Stimulated activated CD8-positive, alpha-beta memory T cell treated with anti-CD3 and anti-CD28 coated beads, Interleukin-7, amount 100 ng/mL, for 1 hour (primary cell): ENCODE measurements at regions not wholly inside any gene's neighbourhood (a gene's known extent, or its start where the extent isn't known, plus 50 kb on each side); places are given as distances from the start of the nearest gene placed in this dataset.

Experiments
- DNase-seq, 2 donors: peaks; one replicate each; pipeline ENCODE4 v3.0.0-alpha.2; 2020; ENCODE audit warnings: low read depth in 2 of 2

DNA sequence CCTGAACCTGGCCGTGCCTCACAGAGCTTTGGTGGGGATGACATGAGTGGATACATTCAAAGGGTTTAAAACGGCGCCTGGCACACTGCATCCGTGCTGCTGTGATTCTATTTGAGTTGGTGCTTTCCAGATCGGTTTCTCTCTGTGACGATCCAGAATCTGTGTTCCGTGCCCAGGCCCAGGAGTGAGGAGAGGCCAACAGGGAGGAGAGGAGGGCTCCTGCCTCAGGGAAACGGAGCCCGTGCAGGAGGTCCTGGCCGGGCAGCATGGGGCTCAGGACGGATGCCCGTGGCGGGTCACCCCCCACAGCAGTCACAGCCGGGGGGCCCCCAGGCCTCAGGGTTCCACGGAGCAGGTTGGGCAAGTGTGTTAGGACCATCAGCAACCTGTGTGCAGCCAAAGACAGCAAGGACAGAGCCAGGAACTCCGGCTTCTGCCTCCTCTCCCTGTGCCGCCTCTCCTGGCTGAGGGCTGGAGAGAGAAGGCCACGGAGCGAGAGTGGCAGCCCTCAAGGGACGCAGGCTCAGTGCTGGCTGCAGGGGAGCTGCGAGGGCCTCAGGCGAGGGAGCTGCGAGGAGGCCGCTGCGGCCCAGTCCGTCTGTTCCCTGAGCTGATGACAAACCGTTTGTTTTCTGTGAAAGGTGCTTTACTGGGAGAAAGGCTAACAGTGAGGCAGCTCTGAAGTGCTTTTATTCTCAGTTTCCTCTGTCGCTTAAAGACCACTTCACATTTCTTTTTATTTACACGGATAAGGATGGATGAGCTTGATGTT, 99.3 kb downstream of the METRNL start:
- no peak for DNase-seq

GRCh38 chr17:83179374-83179773, 100.0 kb downstream of the METRNL start:
- no peak for DNase-seq

GRCh38 chr17:83179811-83180210, 100.4 kb downstream of the METRNL start:
- DNase-seq, result no peak

DNA sequence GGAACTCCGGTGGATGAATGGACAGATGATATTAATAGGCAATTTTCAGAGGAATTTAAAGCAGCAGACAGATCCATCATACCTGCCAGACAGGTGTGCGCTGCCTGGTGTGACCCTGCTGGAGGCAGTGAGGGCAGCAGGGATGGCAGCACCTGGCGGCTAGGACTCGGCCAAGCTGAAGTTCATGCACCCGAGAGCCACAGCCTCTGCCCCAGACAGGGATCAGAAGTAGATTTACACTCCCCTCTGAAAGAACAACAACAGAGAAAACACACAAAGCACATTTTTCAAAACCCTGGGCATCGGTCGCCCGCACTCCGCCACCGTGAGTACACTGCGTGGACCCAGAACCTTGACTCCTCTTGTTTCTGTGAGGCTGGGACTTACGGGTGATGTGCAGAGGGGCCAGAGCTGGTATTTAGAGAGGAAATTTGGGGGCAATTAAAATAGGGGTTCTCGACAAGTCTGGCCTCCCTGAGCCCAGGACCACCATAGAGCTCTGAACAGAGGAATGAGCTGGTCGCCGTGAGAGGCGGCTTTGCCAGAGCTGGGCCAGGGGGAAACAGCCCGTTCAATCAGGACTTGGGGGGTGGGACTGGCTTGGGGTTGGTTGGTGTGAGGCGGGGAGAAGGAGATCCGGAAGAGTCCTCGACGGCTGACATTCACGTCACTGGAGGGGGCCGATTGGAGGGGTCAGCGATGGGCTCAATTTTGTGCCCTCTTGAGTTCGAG, 101.0 kb downstream of the METRNL start:
- DNase-seq, result no peak

GRCh38 chr17:83180996-83181481, 101.6 kb downstream of the METRNL start:
- no peak for DNase-seq

DNA sequence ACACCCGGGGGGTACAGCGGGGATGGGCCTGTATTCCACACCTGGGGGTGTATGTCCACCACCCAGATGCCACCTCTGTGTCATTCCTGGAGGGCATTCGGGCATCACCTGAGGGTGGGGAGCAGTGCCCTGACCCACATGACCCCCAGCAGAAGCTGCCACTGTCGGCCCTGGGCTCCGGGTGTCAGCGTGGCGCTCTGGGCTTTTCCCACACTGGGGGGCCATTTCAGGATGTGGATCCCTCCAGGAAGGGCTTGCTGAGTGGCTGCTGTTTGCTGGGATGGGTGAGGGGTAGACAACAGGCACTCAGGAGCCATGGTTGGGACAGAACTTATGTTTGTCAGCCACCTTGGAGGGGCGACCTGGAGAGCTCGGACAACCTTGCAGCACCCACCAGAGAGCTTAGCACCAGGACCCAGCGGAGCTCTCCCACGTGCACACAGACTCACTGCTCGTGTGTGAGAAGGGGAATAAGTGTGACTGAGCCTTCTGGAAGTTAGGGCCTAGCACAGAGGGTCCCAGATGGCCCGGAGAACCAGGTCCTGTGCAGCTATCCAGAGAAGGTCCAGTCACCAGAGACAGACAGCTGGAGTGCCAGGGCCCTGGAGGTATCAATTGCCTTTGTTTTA, 102.7 kb downstream of the METRNL start:
- no peak for DNase-seq

GRCh38 chr17:83182620-83183101, 103.3 kb downstream of the METRNL start:
- no peak for DNase-seq

GRCh38 chr17:83183145-83183948, 103.9 kb downstream of the METRNL start:
- DNase-seq, result no peak

DNA sequence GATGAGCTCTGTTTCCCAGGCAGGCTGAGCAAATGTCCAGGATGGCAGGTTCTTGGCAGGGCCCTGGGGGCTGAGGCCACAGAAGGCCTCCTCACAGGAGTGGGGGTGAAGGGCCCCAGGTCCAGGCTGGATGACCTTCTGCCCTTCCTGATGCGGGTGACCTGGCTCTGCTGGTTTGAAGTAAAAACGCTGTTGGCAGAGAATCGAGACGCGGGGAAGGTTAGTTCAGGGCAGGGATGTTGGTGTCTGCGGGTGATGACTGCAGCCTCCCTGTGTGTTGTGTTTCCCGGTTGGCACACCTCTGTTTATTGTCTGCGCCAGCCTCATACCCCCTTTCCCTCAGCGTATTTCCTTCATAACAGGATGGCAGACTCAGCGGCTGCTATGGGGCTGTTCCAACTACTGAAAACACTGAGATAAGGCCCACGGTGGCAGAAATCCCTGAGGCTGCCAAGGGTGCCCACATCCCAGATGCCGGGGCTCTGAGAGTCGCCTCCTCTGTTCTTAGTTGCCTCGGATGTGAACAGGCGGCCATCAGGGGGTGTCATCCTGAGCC, 104.6 kb downstream of the METRNL start:
- no peak for DNase-seq

- no peak for DNase-seq
Measured at GRCh38 chr17:83185023-83186002, 105.9 kb downstream of the METRNL start.

DNA sequence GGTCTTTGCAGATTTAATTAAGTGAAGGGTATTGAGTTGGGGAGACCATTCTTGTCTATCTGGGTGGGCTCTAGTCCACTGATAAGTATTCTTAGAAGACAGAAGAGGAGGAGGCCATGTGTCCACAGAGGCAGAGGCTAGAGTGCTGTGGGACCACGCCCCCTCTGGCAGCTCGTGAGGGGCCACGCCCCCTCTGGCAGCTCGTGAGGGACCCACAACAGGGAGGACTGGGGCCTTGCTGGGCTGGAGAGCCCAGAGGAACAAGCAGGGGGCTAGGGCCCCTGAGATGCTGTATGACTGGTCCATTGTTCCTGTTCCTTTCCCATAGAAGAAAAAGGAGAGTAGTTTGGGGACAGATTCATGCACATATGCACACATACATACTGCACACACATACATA, 106.8 kb downstream of the METRNL start:
- no peak for DNase-seq

GRCh38 chr17:83186751-83187421, 107.5 kb downstream of the METRNL start:
- DNase-seq, result no peak

- DNase-seq, result no peak
Measured at GRCh38 chr17:83187782-83188311, 108.4 kb downstream of the METRNL start.

DNA sequence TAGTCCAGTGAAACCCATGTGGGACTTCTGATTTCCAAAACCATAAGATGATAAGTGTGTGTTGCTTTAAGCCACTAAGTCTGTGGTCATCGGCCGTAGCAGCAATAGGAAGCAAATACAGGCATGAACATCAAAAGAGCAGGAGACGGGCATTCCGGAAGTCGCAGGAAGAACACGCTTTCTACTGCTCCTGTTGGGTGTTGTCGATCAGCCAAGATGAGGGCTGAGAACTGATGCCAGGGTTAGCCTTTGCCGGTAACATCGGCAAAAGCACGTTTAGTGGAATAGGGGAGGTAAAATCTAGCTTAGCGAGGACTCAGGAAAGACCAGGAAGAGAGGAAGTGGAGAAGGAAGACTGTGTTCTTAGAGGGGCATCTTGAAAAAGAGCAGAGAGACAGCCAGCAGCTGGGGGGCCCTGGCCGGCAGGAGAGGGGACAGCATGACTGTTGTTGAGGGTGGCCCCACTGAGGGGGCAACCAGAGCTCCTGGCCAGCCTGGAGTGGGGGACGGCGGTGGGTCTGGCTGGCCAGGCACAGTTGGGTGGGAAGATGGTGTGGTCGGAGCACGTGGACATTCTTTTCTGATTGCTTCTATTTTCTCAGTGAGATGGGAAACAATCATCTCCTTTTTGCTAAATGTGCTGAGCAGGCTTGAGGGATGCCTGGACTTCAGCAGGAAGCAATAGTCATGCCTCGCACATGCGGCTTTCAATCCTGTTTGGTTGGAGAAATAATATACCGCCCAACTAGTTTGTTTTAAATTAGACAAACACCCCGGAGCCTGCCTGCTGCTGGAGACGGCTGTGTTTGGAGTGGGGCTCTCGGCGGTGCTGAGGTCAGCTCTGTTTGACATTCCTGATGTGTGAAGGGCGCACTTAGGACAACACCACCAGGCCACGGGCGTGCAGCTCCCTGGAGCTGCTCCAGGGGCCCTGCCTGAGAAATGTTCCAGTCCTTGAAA, 109.9 kb downstream of the METRNL start:
- DNase-seq, result no peak

GRCh38 chr17:83190004-83190385, 110.6 kb downstream of the METRNL start:
- DNase-seq, result no peak

DNA sequence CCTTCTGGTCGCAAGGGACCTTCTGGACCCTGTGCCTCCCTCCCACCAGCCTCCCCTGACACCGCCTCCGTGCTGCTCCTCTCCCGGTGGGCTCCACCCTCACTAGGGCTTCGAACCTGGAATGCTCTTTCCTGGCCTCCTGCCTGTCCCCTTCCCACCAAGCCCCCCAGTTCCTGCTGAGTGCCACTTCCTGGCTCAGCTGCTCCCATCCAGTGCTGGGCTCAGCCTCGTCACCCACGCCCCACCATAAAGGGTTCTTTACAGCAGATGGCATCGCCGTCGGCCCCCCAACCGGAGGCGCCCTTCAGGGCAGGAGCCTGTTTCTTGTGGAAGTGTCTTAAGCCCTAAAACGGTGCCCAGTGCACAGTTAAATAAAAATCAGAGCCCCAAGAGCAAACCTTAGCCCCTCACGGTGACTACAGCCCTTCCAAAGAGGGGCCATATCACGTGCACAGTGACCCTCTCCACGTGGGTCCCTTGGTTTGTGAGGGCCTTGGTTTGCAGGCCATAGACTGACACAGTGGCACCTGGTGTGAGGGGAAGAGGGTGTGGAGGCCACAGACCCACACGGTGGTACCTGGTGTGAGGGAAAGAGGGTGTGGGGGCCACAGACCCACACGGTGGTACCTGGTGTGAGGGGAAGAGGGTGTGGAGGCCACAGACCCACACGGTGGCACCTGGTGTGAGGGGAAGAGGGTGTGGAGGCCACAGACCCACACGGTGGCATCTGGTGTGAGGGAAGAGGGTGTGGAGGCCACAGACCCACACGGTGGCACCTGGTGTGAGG, 111.4 kb downstream of the METRNL start:
- no peak for DNase-seq

DNA sequence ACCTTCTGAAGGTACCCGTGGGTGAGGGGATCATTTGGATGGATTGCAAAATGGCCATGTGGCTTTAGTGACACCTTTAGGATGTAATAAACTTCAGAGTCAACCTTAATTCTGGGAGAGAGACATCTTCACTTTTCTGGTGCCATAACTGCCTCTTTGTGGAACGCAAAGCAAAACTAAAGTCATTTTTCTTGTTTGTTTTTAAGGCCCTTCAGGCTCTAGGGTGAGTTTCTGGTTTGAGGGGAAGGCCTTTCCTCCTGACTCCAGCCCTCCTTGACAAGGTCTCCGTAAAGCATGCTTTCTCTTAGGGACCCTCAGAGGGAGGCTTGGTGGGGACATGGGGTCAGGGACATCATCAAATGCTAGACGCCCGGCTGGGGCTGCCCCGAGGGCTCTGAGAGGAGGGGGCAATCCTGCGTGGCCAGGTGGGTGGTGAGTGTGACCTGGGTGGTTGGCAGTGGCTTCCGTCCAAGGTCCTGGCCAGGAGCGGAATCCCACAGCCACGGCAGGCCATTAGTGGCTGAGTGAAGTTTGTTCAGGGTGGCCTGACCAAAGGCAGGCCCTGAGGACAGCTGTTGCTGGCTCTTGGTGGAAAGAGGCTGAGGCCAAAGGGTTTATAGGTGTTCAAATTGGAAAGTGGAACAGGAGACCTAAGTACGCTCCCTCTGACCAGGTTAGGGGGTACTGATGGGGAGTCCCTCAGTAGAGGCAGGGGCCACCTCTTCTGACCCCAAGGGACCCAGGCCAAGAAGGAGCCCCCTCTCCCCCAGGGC, 112.2 kb downstream of the METRNL start:
- no peak for DNase-seq
